ENCODE measurements at regions not wholly inside any gene's neighbourhood (a gene's known extent, or its start where the extent isn't known, plus 50 kb on each side); places are given as distances from the start of the nearest gene placed in this dataset.

DNA sequence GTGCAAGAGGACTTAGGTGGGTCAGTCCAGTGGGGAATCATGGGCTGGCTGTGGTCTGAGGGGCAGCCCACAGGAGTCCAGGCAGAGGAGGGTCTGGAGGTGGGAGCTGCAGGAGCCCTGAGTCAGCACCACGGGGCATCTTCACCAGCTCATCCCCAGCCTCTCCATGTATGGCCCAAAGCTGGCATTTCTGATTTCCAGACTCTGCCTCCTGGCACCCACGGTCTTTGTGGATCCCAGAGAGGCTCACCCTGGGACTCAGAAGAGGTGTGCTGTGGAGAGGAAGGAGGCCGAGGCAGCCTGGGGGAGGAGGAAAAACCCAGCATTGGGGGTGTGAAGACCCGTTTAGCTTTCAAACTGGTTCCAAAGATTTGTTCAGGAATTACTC lies 64.5 kb upstream of the KLF13 start:
- TF ChIP-seq, protein P1, sequence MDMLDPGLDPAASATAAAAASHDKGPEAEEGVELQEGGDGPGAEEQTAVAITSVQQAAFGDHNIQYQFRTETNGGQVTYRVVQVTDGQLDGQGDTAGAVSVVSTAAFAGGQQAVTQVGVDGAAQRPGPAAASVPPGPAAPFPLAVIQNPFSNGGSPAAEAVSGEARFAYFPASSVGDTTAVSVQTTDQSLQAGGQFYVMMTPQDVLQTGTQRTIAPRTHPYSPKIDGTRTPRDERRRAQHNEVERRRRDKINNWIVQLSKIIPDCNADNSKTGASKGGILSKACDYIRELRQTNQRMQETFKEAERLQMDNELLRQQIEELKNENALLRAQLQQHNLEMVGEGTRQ (IDR thresholded peaks at IDR 0.05; ENCODE audit: low read length), result no peak
- TF ChIP-seq, protein P2, sequence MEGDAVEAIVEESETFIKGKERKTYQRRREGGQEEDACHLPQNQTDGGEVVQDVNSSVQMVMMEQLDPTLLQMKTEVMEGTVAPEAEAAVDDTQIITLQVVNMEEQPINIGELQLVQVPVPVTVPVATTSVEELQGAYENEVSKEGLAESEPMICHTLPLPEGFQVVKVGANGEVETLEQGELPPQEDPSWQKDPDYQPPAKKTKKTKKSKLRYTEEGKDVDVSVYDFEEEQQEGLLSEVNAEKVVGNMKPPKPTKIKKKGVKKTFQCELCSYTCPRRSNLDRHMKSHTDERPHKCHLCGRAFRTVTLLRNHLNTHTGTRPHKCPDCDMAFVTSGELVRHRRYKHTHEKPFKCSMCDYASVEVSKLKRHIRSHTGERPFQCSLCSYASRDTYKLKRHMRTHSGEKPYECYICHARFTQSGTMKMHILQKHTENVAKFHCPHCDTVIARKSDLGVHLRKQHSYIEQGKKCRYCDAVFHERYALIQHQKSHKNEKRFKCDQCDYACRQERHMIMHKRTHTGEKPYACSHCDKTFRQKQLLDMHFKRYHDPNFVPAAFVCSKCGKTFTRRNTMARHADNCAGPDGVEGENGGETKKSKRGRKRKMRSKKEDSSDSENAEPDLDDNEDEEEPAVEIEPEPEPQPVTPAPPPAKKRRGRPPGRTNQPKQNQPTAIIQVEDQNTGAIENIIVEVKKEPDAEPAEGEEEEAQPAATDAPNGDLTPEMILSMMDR (IDR thresholded peaks at IDR 0.05; ENCODE audit: control extremely low read depth in 1 of 3, insufficient read depth in 1 of 3, low read depth in 1 of 3, low read length in 3 of 3), result no peak
- TF ChIP-seq RFX5 (IDR thresholded peaks at IDR 0.05; ENCODE audit: borderline replicate concordance, low read depth, low read length) (no peak), NRF1 (IDR thresholded peaks at IDR 0.05; ENCODE audit: low read depth, low read length) (no peak)
